Stomach (tissue), 4 donors: ENCODE measurements at regions not wholly inside any gene's neighbourhood (a gene's known extent, or its start where the extent isn't known, plus 50 kb on each side); places are given as distances from the start of the nearest gene placed in this dataset.

ENCODE experiments used
- CTCF ChIP-seq, 7 experiments: fragments of 450-650 bp in 4 of 7; fragments of 200-600 bp in 3 of 7; sonication (generic) in 3 of 7; IDR thresholded peaks; one replicate each; pipeline ENCODE4 v1.5.1; 2016 to 2019; ENCODE audit warnings: antibody characterized with exemption in 7 of 7, control low read depth in 2 of 7, mild to moderate bottlenecking in 1 of 7
- EP300 ChIP-seq: sonication (generic); formaldehyde crosslinking; IDR thresholded peaks from one replicate; pipeline ENCODE4 v1.6.1; 2017; ENCODE audit warnings: antibody characterized with exemption
- POLR2A ChIP-seq, 4 donors: fragments of 450-650 bp; IDR thresholded peaks; one replicate each; pipeline ENCODE4 v1.6.1; 2016; ENCODE audit warnings: antibody characterized with exemption in 4 of 4, control low read depth in 2 of 4, mild to moderate bottlenecking in 1 of 4, moderate library complexity in 1 of 4
- POLR2AphosphoS5 ChIP-seq, 3 donors: sonication (generic); formaldehyde crosslinking; IDR thresholded peaks; one replicate each; pipeline ENCODE4 v1.6.1; 2016; ENCODE audit warnings: antibody characterized with exemption in 3 of 3

DNA sequence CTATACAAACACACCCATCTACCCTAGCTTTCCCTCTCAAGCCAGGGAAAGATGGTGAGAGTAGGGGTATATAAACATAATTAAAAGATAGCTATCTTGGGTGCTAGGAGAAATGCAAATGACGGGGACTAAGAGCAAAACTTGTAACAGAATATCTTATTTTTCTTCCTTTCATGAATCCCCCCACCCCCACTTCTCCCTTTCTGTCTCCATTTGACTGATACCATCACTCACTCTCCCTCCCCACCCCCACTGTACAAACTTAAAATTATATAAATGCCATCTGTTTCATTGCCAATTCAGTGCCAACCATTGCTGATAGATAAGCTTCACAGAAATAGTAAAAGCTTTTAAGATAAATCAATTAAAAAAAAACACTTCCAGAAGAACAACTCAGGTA, 268.6 kb downstream of the SLC6A15 start:
- TF ChIP-seq CTCF (IDR thresholded peaks at IDR 0.05) (no peak), POLR2AphosphoS5 (IDR thresholded peaks at IDR 0.05) (no peak), POLR2A (IDR thresholded peaks at IDR 0.05) (no peak), EP300 (no peak)
